Activated CD8-positive, alpha-beta T cell treated with anti-CD3 and anti-CD28 coated beads, Interleukin-2, amount 10 ng/mL, durations not matched to agents 7 days and 5 days (primary cell): ENCODE measurements at regions not wholly inside any gene's neighbourhood (a gene's known extent, or its start where the extent isn't known, plus 50 kb on each side); places are given as distances from the start of the nearest gene placed in this dataset.

Experiments used
- ATAC-seq: fragments of 150-1000 bp; cut with Tn5 transposase; one replicate; pipeline ENCODE4 v1.10.0; 2021; ENCODE audit warnings: moderate library complexity
- CTCF ChIA-PET: fragments of 350-600 bp; sonication (Branson Sonifier 250); formaldehyde crosslinking; loops from one replicate; lab custom pipeline; 2021; ENCODE audit warnings: antibody characterized with exemption; lab: Charles Lee
- POLR2A ChIA-PET: fragments of 350-600 bp; sonication (Branson Sonifier 250); formaldehyde crosslinking; loops from one replicate; lab custom pipeline; 2021; ENCODE audit warnings: antibody characterized with exemption; lab: Charles Lee
- DNase-seq: peaks from one replicate; pipeline ENCODE4 v3.0.0-alpha.2; 2020
- H3K27ac Mint-ChIP-seq: one replicate; pipeline ENCODE4 v1.8.0; 2021; ENCODE audit warnings: mild to moderate bottlenecking, mixed read lengths
- H3K27me3 Mint-ChIP-seq: one replicate; pipeline ENCODE4 v1.8.0; 2021; ENCODE audit warnings: low read depth, mixed read lengths
- H3K36me3 Mint-ChIP-seq: one replicate; pipeline ENCODE4 v1.8.0; 2021; ENCODE audit warnings: low read depth, mixed read lengths
- H3K4me1 Mint-ChIP-seq: one replicate; pipeline ENCODE4 v1.8.0; 2021; ENCODE audit warnings: low read depth, mixed read lengths
- H3K4me3 Mint-ChIP-seq: one replicate; pipeline ENCODE4 v1.8.0; 2021; ENCODE audit warnings: mild to moderate bottlenecking, mixed read lengths
- H3K9me3 Mint-ChIP-seq: one replicate; pipeline ENCODE4 v1.8.0; 2022; ENCODE audit warnings: mixed read lengths; ENCODE audit not compliant: insufficient read depth

- Mint-ChIP-seq H3K9me3 (no peaks in the 10 kb centered on the region), H3K27ac (no peak overlapping the region), H3K4me1 (no peaks in the 10 kb centered on the region), H3K4me3 (no peak overlapping the region), H3K27me3 (no peaks in the 10 kb centered on the region), H3K36me3 (no peaks in the 10 kb centered on the region)
- DNase-seq (no peak), ATAC-seq (no peak)
- ChIA-PET POLR2A (no interaction called here), CTCF (no interaction called here)
Measured at GRCh38 chr21:15932726-15933125, 202.9 kb downstream of the USP25 start.

GRCh38 chr21:15935530-15935929, 205.7 kb downstream of the USP25 start:
- ChIA-PET CTCF (no interaction called here), POLR2A (no interaction called here)
- no peaks in the 10 kb centered on the region for H3K4me1 Mint-ChIP-seq

GRCh38 chr21:15943009-15943666, 213.4 kb downstream of the USP25 start:
- no peak for ATAC-seq
- POLR2A ChIA-PET: no interaction called here
- no peaks in the 10 kb centered on the region for H3K4me1 Mint-ChIP-seq
- no peaks in the 10 kb centered on the region for H3K36me3 Mint-ChIP-seq
- H3K27me3 Mint-ChIP-seq: peaks cover 9% of the 10 kb centered on the region
- no peak for DNase-seq
- H3K27ac Mint-ChIP-seq: no peak overlapping the region
- no peaks in the 10 kb centered on the region for H3K9me3 Mint-ChIP-seq
- no peak overlapping the region for H3K4me3 Mint-ChIP-seq
- CTCF ChIA-PET: no interaction called here

More at GRCh38 chr21:15935530-15935929, 205.7 kb downstream of the USP25 start:
- DNase-seq: no peak
- no peak for ATAC-seq
- no peaks in the 10 kb centered on the region for H3K27me3 Mint-ChIP-seq
- no peak overlapping the region for H3K27ac Mint-ChIP-seq
- H3K9me3 Mint-ChIP-seq: no peaks in the 10 kb centered on the region
- H3K36me3 Mint-ChIP-seq: no peaks in the 10 kb centered on the region
- H3K4me3 Mint-ChIP-seq: no peak overlapping the region

GRCh38 chr21:15947677-15948076, 217.9 kb downstream of the USP25 start:
- no peak for ATAC-seq
- DNase-seq: no peak
- Mint-ChIP-seq H3K27me3 (peaks cover 9% of the 10 kb centered on the region), H3K4me1 (no peaks in the 10 kb centered on the region), H3K36me3 (no peaks in the 10 kb centered on the region), H3K4me3 (no peak overlapping the region), H3K27ac (no peak overlapping the region), H3K9me3 (peaks cover 11% of the 10 kb centered on the region)
- POLR2A ChIA-PET: no interaction called here
- CTCF ChIA-PET: no interaction called here

- Mint-ChIP-seq H3K27me3 (no peaks in the 10 kb centered on the region), H3K4me1 (no peaks in the 10 kb centered on the region), H3K9me3 (peaks cover 16% of the 10 kb centered on the region), H3K36me3 (no peaks in the 10 kb centered on the region), H3K4me3 (no peak overlapping the region), H3K27ac (no peak overlapping the region)
- ChIA-PET POLR2A (no interaction called here), CTCF (no interaction called here)
- DNase-seq: no peak
- ATAC-seq: no peak
Measured at GRCh38 chr21:15953551-15954116, 223.9 kb downstream of the USP25 start.

GRCh38 chr21:15964236-15964855, 234.6 kb downstream of the USP25 start:
- ATAC-seq (no peak), DNase-seq (no peak)
- no peak overlapping the region for H3K4me3 Mint-ChIP-seq
- H3K27ac Mint-ChIP-seq: no peak overlapping the region
- H3K9me3 Mint-ChIP-seq: no peaks in the 10 kb centered on the region
- no peaks in the 10 kb centered on the region for H3K4me1 Mint-ChIP-seq
- no peaks in the 10 kb centered on the region for H3K36me3 Mint-ChIP-seq
- POLR2A ChIA-PET: no interaction called here
- no peaks in the 10 kb centered on the region for H3K27me3 Mint-ChIP-seq
- CTCF ChIA-PET: no interaction called here

- ATAC-seq: no peak
- H3K36me3 Mint-ChIP-seq: no peaks in the 10 kb centered on the region
- POLR2A ChIA-PET: no interaction called here
Measured at GRCh38 chr21:15966231-15966630, 236.4 kb downstream of the USP25 start.

GRCh38 chr21:15966651-15967050, 236.9 kb downstream of the USP25 start:
- no peak overlapping the region for H3K27ac Mint-ChIP-seq
- H3K4me1 Mint-ChIP-seq: no peaks in the 10 kb centered on the region

More at GRCh38 chr21:15966231-15966630, 236.4 kb downstream of the USP25 start:
- no peak overlapping the region for H3K27ac Mint-ChIP-seq
- no peak overlapping the region for H3K4me3 Mint-ChIP-seq
- no peaks in the 10 kb centered on the region for H3K4me1 Mint-ChIP-seq
- H3K27me3 Mint-ChIP-seq: no peaks in the 10 kb centered on the region
- CTCF ChIA-PET: no interaction called here
- H3K9me3 Mint-ChIP-seq: no peaks in the 10 kb centered on the region
- DNase-seq: no peak

GRCh38 chr21:15967661-15968060, 237.9 kb downstream of the USP25 start:
- ChIA-PET CTCF (no interaction called here), POLR2A (no interaction called here)
- no peaks in the 10 kb centered on the region for H3K9me3 Mint-ChIP-seq

More at GRCh38 chr21:15966651-15967050, 236.9 kb downstream of the USP25 start:
- Mint-ChIP-seq H3K36me3 (no peaks in the 10 kb centered on the region), H3K4me3 (no peak overlapping the region), H3K27me3 (no peaks in the 10 kb centered on the region), H3K9me3 (no peaks in the 10 kb centered on the region)
- POLR2A ChIA-PET: no interaction called here
- no peak for DNase-seq
- no peak for ATAC-seq
- CTCF ChIA-PET: no interaction called here

GRCh38 chr21:15968776-15969310, 239.1 kb downstream of the USP25 start:
- Mint-ChIP-seq H3K4me1 (no peaks in the 10 kb centered on the region), H3K9me3 (no peaks in the 10 kb centered on the region), H3K36me3 (no peaks in the 10 kb centered on the region), H3K4me3 (no peak overlapping the region), H3K27ac (no peak overlapping the region), H3K27me3 (no peaks in the 10 kb centered on the region)
- ChIA-PET POLR2A (no interaction called here), CTCF (no interaction called here)
- no peak for DNase-seq
- ATAC-seq: no peak

More at GRCh38 chr21:15967661-15968060, 237.9 kb downstream of the USP25 start:
- Mint-ChIP-seq H3K36me3 (no peaks in the 10 kb centered on the region), H3K27me3 (no peaks in the 10 kb centered on the region), H3K4me1 (no peaks in the 10 kb centered on the region), H3K4me3 (no peak overlapping the region), H3K27ac (no peak overlapping the region)
- ATAC-seq: no peak
- no peak for DNase-seq

- no peaks in the 10 kb centered on the region for H3K36me3 Mint-ChIP-seq
- H3K27me3 Mint-ChIP-seq: peaks cover 2% of the 10 kb centered on the region
- no peak for DNase-seq
- ChIA-PET CTCF (no interaction called here), POLR2A (no interaction called here)
- H3K4me3 Mint-ChIP-seq: no peak overlapping the region
- no peak for ATAC-seq
- H3K9me3 Mint-ChIP-seq: no peaks in the 10 kb centered on the region
- no peaks in the 10 kb centered on the region for H3K4me1 Mint-ChIP-seq
- H3K27ac Mint-ChIP-seq: no peak overlapping the region
Measured at GRCh38 chr21:15976807-15977206, 247.0 kb downstream of the USP25 start.

GRCh38 chr21:15978215-15978738, 248.5 kb downstream of the USP25 start:
- POLR2A ChIA-PET: no interaction called here
- CTCF ChIA-PET: no interaction called here
- no peak overlapping the region for H3K27ac Mint-ChIP-seq
- DNase-seq (no peak), ATAC-seq (no peak)
- H3K4me3 Mint-ChIP-seq: no peak overlapping the region
- H3K4me1 Mint-ChIP-seq: no peaks in the 10 kb centered on the region
- H3K36me3 Mint-ChIP-seq: no peaks in the 10 kb centered on the region
- peaks cover 2% of the 10 kb centered on the region for H3K27me3 Mint-ChIP-seq
- H3K9me3 Mint-ChIP-seq: no peaks in the 10 kb centered on the region
